Endothelial cell (in vitro differentiated cells): ENCODE measurements at regions not wholly inside any gene's neighbourhood (a gene's known extent, or its start where the extent isn't known, plus 50 kb on each side); places are given as distances from the start of the nearest gene placed in this dataset.

Experiments
- DNase-seq: peaks from one replicate; pipeline ENCODE4 v3.0.0; 2021; ENCODE audit warnings: low spot score
- H3K27ac Mint-ChIP-seq: one replicate; pipeline ENCODE4 v1.8.0; 2021; ENCODE audit warnings: mixed read lengths, inconsistent platforms; ENCODE audit not compliant: unreplicated experiment
- H3K27me3 Mint-ChIP-seq: one replicate; pipeline ENCODE4 v1.8.0; 2021; ENCODE audit warnings: mild to moderate bottlenecking, moderate library complexity, mixed read lengths, inconsistent platforms; ENCODE audit not compliant: unreplicated experiment
- H3K36me3 Mint-ChIP-seq: one replicate; pipeline ENCODE4 v1.8.0; 2021; ENCODE audit warnings: mild to moderate bottlenecking, low read depth, mixed read lengths, inconsistent platforms; ENCODE audit not compliant: unreplicated experiment
- H3K4me1 Mint-ChIP-seq: one replicate; pipeline ENCODE4 v1.8.0; 2021; ENCODE audit warnings: mild to moderate bottlenecking, mixed read lengths, inconsistent platforms; ENCODE audit not compliant: unreplicated experiment
- H3K4me3 Mint-ChIP-seq: one replicate; pipeline ENCODE4 v1.8.0; 2021; ENCODE audit warnings: mild to moderate bottlenecking, mixed read lengths, inconsistent platforms; ENCODE audit not compliant: unreplicated experiment
- H3K9me3 Mint-ChIP-seq: one replicate; pipeline ENCODE4 v1.8.0; 2021; ENCODE audit warnings: mixed read lengths, inconsistent platforms; ENCODE audit not compliant: unreplicated experiment
- TF ChIP-seq, protein P1 (sequence below): fragments of 200-600 bp; sonication (generic); IDR thresholded peaks from one replicate; pipeline ENCODE4 v1.5.0; 2021; ENCODE audit warnings: antibody characterized with exemption; ENCODE audit not compliant: unreplicated experiment

DNA sequence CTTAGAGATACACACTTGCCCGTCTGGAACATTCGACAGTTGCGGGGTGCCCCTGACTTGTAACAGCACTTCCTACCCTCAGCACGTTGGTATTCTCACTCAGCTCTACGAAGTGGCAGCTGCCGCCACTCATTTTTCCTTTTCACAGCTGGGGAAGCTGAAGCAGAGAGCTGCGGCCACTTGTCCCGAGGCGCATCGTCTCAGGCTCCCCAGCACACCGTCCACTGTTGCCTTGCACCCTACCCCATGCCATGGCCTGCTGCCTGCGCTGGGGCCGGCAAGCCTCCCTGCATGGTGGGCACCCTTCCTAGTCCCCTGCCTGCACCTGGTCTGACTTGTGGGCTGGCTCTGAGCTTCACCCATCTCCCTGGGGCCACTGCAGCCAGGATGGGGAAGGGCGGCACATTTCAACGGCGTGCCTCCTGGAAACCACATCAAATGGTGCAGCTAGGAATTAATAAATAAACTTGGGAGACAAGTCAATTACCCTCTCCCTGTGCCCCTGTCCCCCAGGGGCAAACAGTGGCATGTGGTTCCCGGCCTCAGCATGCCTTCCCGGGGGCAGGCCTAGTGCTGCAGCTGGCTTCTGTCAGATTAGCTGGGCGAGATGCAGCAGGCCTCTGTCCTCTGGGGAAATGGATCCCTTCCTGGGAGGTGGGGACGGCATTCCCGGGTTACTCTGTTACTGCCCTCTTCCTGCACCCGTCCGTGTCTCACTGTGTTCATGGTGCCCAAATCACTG, 64.7 kb upstream of the HAAO start:
- H3K36me3 Mint-ChIP-seq = no peaks in the 10 kb centered on the region
- H3K4me3 Mint-ChIP-seq = no peak overlapping the region
- H3K27ac Mint-ChIP-seq = no peak overlapping the region
- no peak for DNase-seq
- H3K9me3 Mint-ChIP-seq = no peaks in the 10 kb centered on the region
- TF ChIP-seq, protein P1, sequence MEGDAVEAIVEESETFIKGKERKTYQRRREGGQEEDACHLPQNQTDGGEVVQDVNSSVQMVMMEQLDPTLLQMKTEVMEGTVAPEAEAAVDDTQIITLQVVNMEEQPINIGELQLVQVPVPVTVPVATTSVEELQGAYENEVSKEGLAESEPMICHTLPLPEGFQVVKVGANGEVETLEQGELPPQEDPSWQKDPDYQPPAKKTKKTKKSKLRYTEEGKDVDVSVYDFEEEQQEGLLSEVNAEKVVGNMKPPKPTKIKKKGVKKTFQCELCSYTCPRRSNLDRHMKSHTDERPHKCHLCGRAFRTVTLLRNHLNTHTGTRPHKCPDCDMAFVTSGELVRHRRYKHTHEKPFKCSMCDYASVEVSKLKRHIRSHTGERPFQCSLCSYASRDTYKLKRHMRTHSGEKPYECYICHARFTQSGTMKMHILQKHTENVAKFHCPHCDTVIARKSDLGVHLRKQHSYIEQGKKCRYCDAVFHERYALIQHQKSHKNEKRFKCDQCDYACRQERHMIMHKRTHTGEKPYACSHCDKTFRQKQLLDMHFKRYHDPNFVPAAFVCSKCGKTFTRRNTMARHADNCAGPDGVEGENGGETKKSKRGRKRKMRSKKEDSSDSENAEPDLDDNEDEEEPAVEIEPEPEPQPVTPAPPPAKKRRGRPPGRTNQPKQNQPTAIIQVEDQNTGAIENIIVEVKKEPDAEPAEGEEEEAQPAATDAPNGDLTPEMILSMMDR = no peak
- H3K4me1 Mint-ChIP-seq = peaks cover 11% of the 10 kb centered on the region
- peaks cover 7% of the 10 kb centered on the region for H3K27me3 Mint-ChIP-seq

DNA sequence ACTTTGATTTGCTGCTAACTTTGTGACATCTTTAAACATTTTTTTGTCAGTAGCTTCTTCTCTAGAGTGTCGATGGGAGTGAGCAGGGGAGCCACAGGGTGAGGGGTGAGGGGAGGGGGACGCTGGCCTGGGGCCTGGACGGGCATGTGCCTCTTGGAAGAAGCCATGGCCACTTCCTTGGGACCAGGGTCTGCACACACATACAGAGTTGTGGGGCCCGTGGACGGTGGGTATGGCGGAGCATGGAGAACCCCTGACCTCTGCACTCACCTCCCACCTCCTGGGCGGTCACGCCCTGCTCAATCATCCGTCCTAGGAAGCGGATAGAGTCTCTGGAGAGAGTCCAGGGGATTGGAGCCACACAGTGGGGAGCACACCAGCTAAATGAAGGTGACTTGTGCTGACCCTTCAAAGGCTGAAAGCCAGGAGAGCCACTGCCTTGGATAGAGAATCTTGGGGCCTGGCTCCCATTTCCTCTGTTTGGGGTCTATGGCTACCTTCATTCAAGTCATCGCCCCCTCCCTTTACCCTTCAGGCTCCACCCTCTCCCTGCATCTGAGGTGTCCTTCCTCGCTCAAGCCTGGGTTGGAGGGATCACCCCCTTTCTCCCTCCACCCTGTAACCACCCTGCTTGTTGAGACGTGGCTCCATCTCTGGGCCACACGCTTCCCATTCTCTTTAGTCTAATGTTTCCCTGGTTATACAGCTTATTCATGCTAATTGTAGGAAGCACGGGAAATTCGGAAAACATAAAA, 63.9 kb upstream of the HAAO start:
- no peak overlapping the region for H3K27ac Mint-ChIP-seq
- peaks cover 11% of the 10 kb centered on the region for H3K4me1 Mint-ChIP-seq
- no peaks in the 10 kb centered on the region for H3K36me3 Mint-ChIP-seq
- peaks cover 7% of the 10 kb centered on the region for H3K27me3 Mint-ChIP-seq
- H3K4me3 Mint-ChIP-seq = no peak overlapping the region
- TF ChIP-seq, protein P1 = no peak
- no peaks in the 10 kb centered on the region for H3K9me3 Mint-ChIP-seq
- no peak for DNase-seq

DNA sequence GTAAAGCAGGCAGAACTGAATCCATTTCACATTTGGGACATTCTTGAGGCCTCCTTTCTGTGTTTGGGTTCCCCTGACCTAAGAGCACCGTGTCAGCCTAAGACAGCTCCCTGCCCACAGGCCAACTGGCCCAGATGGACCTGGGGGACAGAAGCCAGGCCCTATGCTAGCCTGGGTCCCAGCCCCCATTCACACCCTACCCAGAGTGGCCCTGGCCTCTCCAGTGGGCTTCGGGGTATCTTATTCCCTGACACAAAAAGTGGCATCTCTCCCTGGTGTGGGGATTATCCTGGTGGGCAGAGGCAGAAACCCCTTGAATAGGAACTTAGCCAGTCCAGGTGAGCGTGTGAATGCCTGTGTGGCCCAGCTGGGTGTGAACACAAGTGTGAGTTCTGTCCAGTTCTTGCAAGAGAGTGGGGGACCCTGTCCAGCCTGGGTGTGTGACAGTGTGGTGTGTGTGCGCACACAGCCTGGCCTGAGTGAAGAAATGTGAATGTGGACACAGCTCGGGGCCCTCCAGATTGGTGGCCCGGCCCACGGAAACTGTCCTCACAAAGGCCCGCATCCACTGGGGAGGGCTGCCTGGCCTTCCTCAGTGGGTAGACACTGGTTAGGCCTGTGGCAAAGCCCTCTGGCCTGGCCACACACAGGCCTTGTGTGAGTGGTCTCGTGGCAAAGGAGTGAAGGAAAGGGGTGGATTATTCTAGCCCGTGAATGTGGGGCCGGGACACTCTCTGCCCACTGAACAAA, 63.0 kb upstream of the HAAO start:
- TF ChIP-seq, protein P1 = no peak
- Mint-ChIP-seq H3K27ac (no peak overlapping the region), H3K4me3 (no peak overlapping the region), H3K9me3 (no peaks in the 10 kb centered on the region), H3K27me3 (peaks cover 7% of the 10 kb centered on the region), H3K4me1 (peaks cover 8% of the 10 kb centered on the region), H3K36me3 (no peaks in the 10 kb centered on the region)
- DNase-seq = no peak

DNA sequence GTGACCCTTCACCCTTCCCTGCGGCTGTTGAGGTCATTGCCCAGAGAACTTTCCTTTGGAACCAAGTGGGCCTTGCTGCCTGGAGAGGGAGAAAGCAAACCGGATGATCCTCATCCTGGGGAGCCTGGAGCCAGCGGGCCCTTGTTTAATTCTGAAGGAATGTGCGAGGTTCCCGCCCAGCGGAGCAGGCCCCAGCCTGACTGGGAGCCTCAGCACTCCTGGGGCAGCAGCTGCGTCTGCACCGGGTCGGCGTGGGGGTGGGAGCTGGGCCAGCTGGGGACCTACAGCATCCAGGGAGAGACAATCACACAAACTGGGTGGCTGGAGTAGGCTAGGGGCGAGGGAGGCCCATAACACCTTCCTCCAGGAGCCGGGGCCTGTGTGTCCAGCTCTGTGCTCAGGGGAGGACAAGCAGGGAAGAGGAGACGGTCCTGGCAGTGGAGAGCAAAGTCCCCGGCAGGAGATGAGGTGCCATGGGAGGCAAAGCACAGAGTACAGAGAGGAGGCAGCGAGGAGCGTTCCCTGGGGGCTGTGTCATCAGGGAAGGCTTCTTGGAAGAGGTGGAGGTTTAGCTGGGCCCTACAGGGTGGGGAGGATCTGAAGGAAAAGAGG, 61.9 kb upstream of the HAAO start:
- TF ChIP-seq, protein P1 = no peak
- no peak overlapping the region for H3K4me3 Mint-ChIP-seq
- H3K27me3 Mint-ChIP-seq = peaks cover 7% of the 10 kb centered on the region
- H3K27ac Mint-ChIP-seq = no peak overlapping the region
- peaks cover 8% of the 10 kb centered on the region for H3K4me1 Mint-ChIP-seq
- H3K9me3 Mint-ChIP-seq = no peaks in the 10 kb centered on the region
- H3K36me3 Mint-ChIP-seq = no peaks in the 10 kb centered on the region
- DNase-seq = no peak
